H9 (cell line): ENCODE measurements at regions not wholly inside any gene's neighbourhood (a gene's known extent, or its start where the extent isn't known, plus 50 kb on each side); places are given as distances from the start of the nearest gene placed in this dataset.

Source experiments
- DNase-seq: peaks from one replicate; pipeline ENCODE4 v3.0.0-alpha.2; 2017
- H2AFZ ChIP-seq: one replicate; pipeline ENCODE4 v1.6.1; 2013; ENCODE audit warnings: mild to moderate bottlenecking, low read length, control low read depth, moderate library complexity
- H2AK5ac ChIP-seq: 2 replicates; pipeline ENCODE4 v1.6.1; 2013; ENCODE audit warnings: low read length, control low read depth, mixed read lengths; ENCODE audit not compliant: insufficient read length
- H2BK120ac ChIP-seq: one replicate; pipeline ENCODE4 v1.6.1; 2013; ENCODE audit warnings: low read depth, mild to moderate bottlenecking, low read length, control low read depth, inconsistent platforms; ENCODE audit not compliant: poor library complexity, severe bottlenecking
- H2BK12ac ChIP-seq: 2 replicates; pipeline ENCODE4 v1.6.1; 2013; ENCODE audit warnings: low read length, control low read depth, mixed read lengths, low read depth; ENCODE audit not compliant: insufficient read length
- H2BK15ac ChIP-seq: 2 replicates; pipeline ENCODE4 v1.6.1; 2013; ENCODE audit warnings: low read depth, low read length, control low read depth
- H2BK20ac ChIP-seq: one replicate; pipeline ENCODE4 v1.6.1; 2013; ENCODE audit warnings: low read depth, mild to moderate bottlenecking, low read length, control low read depth, inconsistent platforms; ENCODE audit not compliant: poor library complexity, severe bottlenecking
- H2BK5ac ChIP-seq: 2 replicates; pipeline ENCODE4 v1.6.1; 2013; ENCODE audit warnings: low read length, control low read depth, mixed read lengths; ENCODE audit not compliant: insufficient read length
- H3K14ac ChIP-seq: 2 replicates; pipeline ENCODE4 v1.6.1; 2013; ENCODE audit warnings: low read length, control low read depth; ENCODE audit not compliant: insufficient read depth
- H3K18ac ChIP-seq: 2 replicates; pipeline ENCODE4 v1.6.1; 2013; ENCODE audit warnings: low read depth, mild to moderate bottlenecking, mixed read lengths, low read length, control low read depth; ENCODE audit not compliant: insufficient read length
- H3K23ac ChIP-seq: 2 replicates; pipeline ENCODE4 v1.6.1; 2013; ENCODE audit warnings: low read length, control low read depth, mixed read lengths, low read depth; ENCODE audit not compliant: insufficient read length
- H3K23me2 ChIP-seq: 2 replicates; pipeline ENCODE4 v1.6.1; 2013; ENCODE audit warnings: low read depth, mild to moderate bottlenecking, mixed read lengths, low read length, control low read depth; ENCODE audit not compliant: insufficient read length, poor library complexity, severe bottlenecking
- H3K27ac ChIP-seq: 2 replicates; pipeline ENCODE4 v1.5.1; 2013; ENCODE audit warnings: low read length, control low read depth, mixed read lengths, low read depth; ENCODE audit not compliant: insufficient read length
- H3K27me3 ChIP-seq: 2 replicates; pipeline ENCODE4 v1.6.1; 2013; ENCODE audit warnings: low read length, control low read depth, inconsistent platforms; ENCODE audit not compliant: insufficient read depth
- H3K4ac ChIP-seq: 2 replicates; pipeline ENCODE4 v1.6.1; 2013; ENCODE audit warnings: low read depth, mild to moderate bottlenecking, control low read depth, inconsistent platforms, low read length, moderate library complexity
- H3K4me1 ChIP-seq: 2 replicates; pipeline ENCODE4 v1.6.1; 2013; ENCODE audit warnings: low read length, control low read depth, inconsistent platforms; ENCODE audit not compliant: insufficient read depth
- H3K4me2 ChIP-seq: 2 replicates; pipeline ENCODE4 v1.6.1; 2013; ENCODE audit warnings: low read length, control low read depth, mixed read lengths; ENCODE audit not compliant: insufficient read length, insufficient read depth
- H3K56ac ChIP-seq: 2 replicates; pipeline ENCODE4 v1.6.1; 2013; ENCODE audit warnings: low read depth, mild to moderate bottlenecking, mixed read lengths, low read length, control low read depth; ENCODE audit not compliant: insufficient read length
- H3K79me1 ChIP-seq: 2 replicates; pipeline ENCODE4 v1.6.1; 2013; ENCODE audit warnings: low read depth, mild to moderate bottlenecking, moderate library complexity, low read length, control low read depth, inconsistent platforms; ENCODE audit not compliant: insufficient read depth, poor library complexity, severe bottlenecking
- H3K79me2 ChIP-seq: 2 replicates; pipeline ENCODE4 v1.6.1; 2013; ENCODE audit warnings: low read length, control low read depth, inconsistent platforms; ENCODE audit not compliant: insufficient read depth
- H3K9ac ChIP-seq: 2 replicates; pipeline ENCODE4 v1.6.1; 2013; ENCODE audit warnings: low read length, control low read depth, mixed read lengths; ENCODE audit not compliant: insufficient read length; ENCODE audit errors: extremely low read depth
- H3K9me3 ChIP-seq: one replicate; pipeline ENCODE4 v1.6.1; 2013; ENCODE audit warnings: low read depth, low read length, inconsistent platforms; ENCODE audit not compliant: control insufficient read depth
- H3T11ph ChIP-seq: one replicate; pipeline ENCODE4 v1.6.1; 2013; ENCODE audit warnings: mild to moderate bottlenecking, low read length, control low read depth, inconsistent platforms
- H4K20me1 ChIP-seq: one replicate; pipeline ENCODE4 v1.6.1; 2013; ENCODE audit not compliant: control insufficient read depth, insufficient read length, insufficient read depth
- H4K5ac ChIP-seq: 2 replicates; pipeline ENCODE4 v1.6.1; 2013; ENCODE audit warnings: low read depth, mild to moderate bottlenecking, mixed read lengths, low read length, control low read depth; ENCODE audit not compliant: insufficient read length
- H4K8ac ChIP-seq: replicated peaks from 2 replicates; pipeline ENCODE4 v1.6.1; 2013; ENCODE audit warnings: low read length, control low read depth, mixed read lengths, low read depth; ENCODE audit not compliant: insufficient read length
- H4K91ac ChIP-seq: 2 replicates; pipeline ENCODE4 v1.6.1; 2013; ENCODE audit warnings: low read depth, mild to moderate bottlenecking, moderate library complexity, mixed read lengths, low read length, control low read depth; ENCODE audit not compliant: insufficient read length
- H3K27ac Mint-ChIP-seq, 3 experiments: 2 replicates in 2 of 3; 3 replicates in 1 of 3; pipeline ENCODE4 v1.8.0; 2020 to 2021; ENCODE audit warnings: mixed read lengths in 3 of 3, mild to moderate bottlenecking in 1 of 3, moderate library complexity in 1 of 3
- H3K27me3 Mint-ChIP-seq: 2 replicates; pipeline ENCODE4 v1.8.0; 2021; ENCODE audit warnings: low read depth, mild to moderate bottlenecking, moderate library complexity, mixed read lengths
- H3K36me3 Mint-ChIP-seq, 3 experiments: 2 replicates in 2 of 3; 3 replicates in 1 of 3; pipeline ENCODE4 v1.8.0; 2020 to 2021; ENCODE audit warnings: low read depth in 3 of 3, mixed read lengths in 3 of 3; ENCODE audit not compliant: insufficient read depth in 1 of 3
- H3K4me1 Mint-ChIP-seq, 2 experiments: 2 replicates each; pipeline ENCODE4 v1.8.0; 2020; ENCODE audit warnings: mixed read lengths in 2 of 2
- H3K4me3 Mint-ChIP-seq, 2 experiments: 2 replicates in 1 of 2; 3 replicates in 1 of 2; pipeline ENCODE4 v1.8.0; 2020 to 2021; ENCODE audit warnings: mild to moderate bottlenecking in 2 of 2, mixed read lengths in 2 of 2, moderate library complexity in 1 of 2
- H3K9me3 Mint-ChIP-seq, 2 experiments: 2 replicates in 1 of 2; 3 replicates in 1 of 2; pipeline ENCODE4 v1.8.0; 2020; ENCODE audit warnings: mild to moderate bottlenecking in 2 of 2, mixed read lengths in 2 of 2, moderate library complexity in 1 of 2
- CTCF ChIP-seq: fragments of 200-600 bp; sonication (generic); conservative IDR thresholded peaks from 3 replicates; pipeline ENCODE4 v1.8.0; 2021; ENCODE audit warnings: antibody characterized with exemption, mild to moderate bottlenecking
- WGBS: extraction: QIAGEN DNeasy Blood & Tissue Kit; methylation state at CpG from one replicate; pipeline ENCODE4 v1.1.7; 2013; ENCODE audit warnings: missing lambda C conversion rate, low lambda C conversion rate, mixed read lengths; ENCODE audit not compliant: insufficient read length; ENCODE audit errors: extremely low coverage; 5-methylcytosine and 5-hydroxymethylcytosine counted together

GRCh38 chr2:237159006-237159911 is 73.6 kb downstream of the COPS8 start:
- Histone ChIP-seq H4K91ac (no peak overlapping the region), H3K23me2 (no peaks in the 10 kb centered on the region), H4K5ac (no peak overlapping the region), H3K4me2 (no peak overlapping the region), H2BK12ac (no peak overlapping the region), H3K14ac (no peak overlapping the region), H3K56ac (no peak overlapping the region), H4K20me1 (no peaks in the 10 kb centered on the region), H3K18ac (no peak overlapping the region), H3K4ac (no peak overlapping the region), H3K79me1 (no peaks in the 10 kb centered on the region), H3K9me3 (no peaks in the 10 kb centered on the region), H3K27ac (no peak overlapping the region), H4K8ac (no peak overlapping the region), H2AK5ac (no peak overlapping the region), H2BK5ac (no peak overlapping the region), H3K9ac (no peak overlapping the region), H2BK120ac (no peak overlapping the region), H2BK20ac (no peak overlapping the region), H2BK15ac (no peak overlapping the region), H3K27me3 (no peaks in the 10 kb centered on the region; the same call in 1 of the 2 replicates), H2AFZ (no peak overlapping the region), H3K23ac (no peak overlapping the region), H3K4me1 (no peaks in the 10 kb centered on the region), H3T11ph (no peak overlapping the region), H3K79me2 (no peaks in the 10 kb centered on the region)
- no peak for DNase-seq
- no peak for TF ChIP-seq CTCF
- Mint-ChIP-seq H3K36me3 (peaks cover 0 to 2% (median 0%) of the 10 kb centered on the region in 3 experiments; a peak in 1 of 7 replicates), H3K27me3 (peaks cover 2% of the 10 kb centered on the region), H3K9me3 (peaks cover 0 to 2% of the 10 kb centered on the region in 2 experiments; a peak in 1 of 5 replicates), H3K4me1 (peaks cover 5 to 7% of the 10 kb centered on the region in 2 experiments), H3K27ac (peak overlapping the region in 1 of 3 experiments; percentile 75; a peak in 1 of 7 replicates), H3K4me3 (no peak overlapping the region)
- no CpG with 5 or more reads among the region's 10 CpGs for WGBS
